ENCODE measurements at regions not wholly inside any gene's neighbourhood (a gene's known extent, or its start where the extent isn't known, plus 50 kb on each side); places are given as distances from the start of the nearest gene placed in this dataset.

DNA sequence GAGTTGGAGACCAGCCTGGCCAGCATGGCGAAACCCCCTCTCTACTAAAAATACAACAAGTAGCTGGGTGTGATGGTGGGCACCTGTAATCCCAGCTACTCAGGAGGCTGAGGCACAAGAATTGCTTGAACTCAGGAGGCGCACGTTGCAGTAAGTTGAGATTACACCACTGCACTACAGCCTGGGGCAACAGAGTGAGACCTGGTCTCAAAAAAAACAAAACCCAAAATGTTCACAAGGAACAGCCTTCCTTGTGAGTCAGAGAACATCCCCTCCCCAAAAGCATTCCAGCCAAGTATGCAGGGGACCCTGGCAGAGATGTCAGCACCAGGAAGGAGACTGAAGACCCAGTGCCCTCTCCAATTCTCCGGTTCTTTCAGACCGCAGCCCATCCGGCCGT is 314.9 kb upstream of the TSHZ3 start (continued):
- TF ChIP-seq SMAD1 (CRISPR knock-in tag; IDR thresholded peaks at IDR 0.05; ENCODE audit: borderline replicate concordance, low read depth) (no peak), CBX2 (IDR thresholded peaks at IDR 0.05; ENCODE audit: low read depth, low read length) (no peak), CBX2 (CRISPR knock-in tag; IDR thresholded peaks at IDR 0.05; ENCODE audit: low read depth) (no peak), HNRNPH1 (optimal IDR thresholded peaks at IDR 0.05; ENCODE audit: low read depth, low read length) (no peak), KLF11 (CRISPR knock-in tag; IDR thresholded peaks at IDR 0.05) (no peak), ZMYM4 (CRISPR knock-in tag; IDR thresholded peaks at IDR 0.05) (no peak), ZFYVE20 (CRISPR knock-in tag; IDR thresholded peaks at IDR 0.05; ENCODE audit: borderline replicate concordance, low read depth) (no peak), CEBPG (CRISPR knock-in tag; IDR thresholded peaks at IDR 0.05) (no peak), ZNF619 (CRISPR knock-in tag; IDR thresholded peaks at IDR 0.05) (no peak), ZNF180 (CRISPR knock-in tag; IDR thresholded peaks at IDR 0.05; ENCODE audit: borderline replicate concordance, low read depth) (no peak)
- TF ChIP-seq, protein P1, sequence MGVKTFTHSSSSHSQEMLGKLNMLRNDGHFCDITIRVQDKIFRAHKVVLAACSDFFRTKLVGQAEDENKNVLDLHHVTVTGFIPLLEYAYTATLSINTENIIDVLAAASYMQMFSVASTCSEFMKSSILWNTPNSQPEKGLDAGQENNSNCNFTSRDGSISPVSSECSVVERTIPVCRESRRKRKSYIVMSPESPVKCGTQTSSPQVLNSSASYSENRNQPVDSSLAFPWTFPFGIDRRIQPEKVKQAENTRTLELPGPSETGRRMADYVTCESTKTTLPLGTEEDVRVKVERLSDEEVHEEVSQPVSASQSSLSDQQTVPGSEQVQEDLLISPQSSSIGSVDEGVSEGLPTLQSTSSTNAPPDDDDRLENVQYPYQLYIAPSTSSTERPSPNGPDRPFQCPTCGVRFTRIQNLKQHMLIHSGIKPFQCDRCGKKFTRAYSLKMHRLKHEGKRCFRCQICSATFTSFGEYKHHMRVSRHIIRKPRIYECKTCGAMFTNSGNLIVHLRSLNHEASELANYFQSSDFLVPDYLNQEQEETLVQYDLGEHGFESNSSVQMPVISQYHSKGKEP (CRISPR knock-in tag; IDR thresholded peaks at IDR 0.05), result no peak

DNA sequence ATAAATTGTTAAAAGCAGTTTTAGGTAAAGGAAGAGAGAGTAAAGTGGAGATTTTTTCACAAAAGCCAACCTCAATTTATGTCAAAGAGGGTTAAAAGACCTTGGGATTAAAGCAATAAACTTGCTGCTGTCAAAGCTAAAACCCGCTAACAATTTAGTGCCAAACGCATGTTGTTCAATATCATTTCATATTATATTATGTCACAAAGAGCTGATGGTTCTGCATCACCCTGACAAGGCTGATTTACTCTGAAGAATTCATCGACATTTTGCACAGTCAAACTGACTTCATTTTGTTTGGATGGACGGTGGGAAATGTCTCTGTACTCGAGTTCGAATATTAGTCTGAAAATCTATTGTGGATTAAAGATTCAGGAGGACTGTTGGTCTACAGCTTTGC is 315.8 kb upstream of the TSHZ3 start:
- Histone ChIP-seq H2AFZ (ENCODE audit: low read length) (no peak overlapping the region), H4K20me1 (ENCODE audit: insufficient read depth, low read length) (no peaks in the 10 kb centered on the region), H3K36me3 (replicated peaks in 1 of 2; ENCODE audit: control insufficient read depth in 1 of 2, insufficient read depth in 2 of 2, low read length in 2 of 2) (no peaks in the 10 kb centered on the region), H3K27me3 (ENCODE audit: control insufficient read depth in 1 of 2, insufficient read depth in 2 of 2, low read length in 2 of 2) (no peaks in the 10 kb centered on the region), H3K9ac (ENCODE audit: insufficient read depth, low read depth, low read length) (no peak overlapping the region), H3K79me2 (ENCODE audit: insufficient read depth, low read length) (no peaks in the 10 kb centered on the region), H3K4me3 (replicated peaks in 1 of 3; ENCODE audit: insufficient read depth in 1 of 3, low read depth in 2 of 3, low read length in 3 of 3) (no peak overlapping the region), H3K27ac (ENCODE audit: extremely low read length, insufficient read depth, low read length) (no peak overlapping the region), H3K4me2 (ENCODE audit: low read depth, low read length) (no peak overlapping the region), H3K9me3 (ENCODE audit: low read length) (peaks cover 64% of the 10 kb centered on the region), H3K4me1 (ENCODE audit: insufficient read depth, low read length) (no peaks in the 10 kb centered on the region)
- TF ChIP-seq, protein P2, sequence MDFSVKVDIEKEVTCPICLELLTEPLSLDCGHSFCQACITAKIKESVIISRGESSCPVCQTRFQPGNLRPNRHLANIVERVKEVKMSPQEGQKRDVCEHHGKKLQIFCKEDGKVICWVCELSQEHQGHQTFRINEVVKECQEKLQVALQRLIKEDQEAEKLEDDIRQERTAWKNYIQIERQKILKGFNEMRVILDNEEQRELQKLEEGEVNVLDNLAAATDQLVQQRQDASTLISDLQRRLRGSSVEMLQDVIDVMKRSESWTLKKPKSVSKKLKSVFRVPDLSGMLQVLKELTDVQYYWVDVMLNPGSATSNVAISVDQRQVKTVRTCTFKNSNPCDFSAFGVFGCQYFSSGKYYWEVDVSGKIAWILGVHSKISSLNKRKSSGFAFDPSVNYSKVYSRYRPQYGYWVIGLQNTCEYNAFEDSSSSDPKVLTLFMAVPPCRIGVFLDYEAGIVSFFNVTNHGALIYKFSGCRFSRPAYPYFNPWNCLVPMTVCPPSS (IDR thresholded peaks at IDR 0.05), result no peak
- TF ChIP-seq, protein P1 (CRISPR knock-in tag; IDR thresholded peaks at IDR 0.05), result no peak
- TF ChIP-seq FOXK2 (IDR thresholded peaks at IDR 0.05) (no peak), ZNF430 (CRISPR knock-in tag; IDR thresholded peaks at IDR 0.05) (no peak), ZNF782 (CRISPR knock-in tag; IDR thresholded peaks at IDR 0.05; ENCODE audit: borderline replicate concordance) (no peak), PITX1 (CRISPR knock-in tag; IDR thresholded peaks at IDR 0.05) (no peak)
- ChIA-PET POLR2A (no interaction called here), CTCF (ENCODE audit: low intra/inter-chr PET ratio, low total read pairs) (no interaction called here)
- 24% methylated on average over 6 of the region's 6 CpGs for WGBS (ENCODE audit: low lambda C conversion rate)
- BruUV-seq (replicated peaks), result no TSS peak
- in situ Hi-C loops (cut with HindIII; ENCODE audit: extremely low pct_ligation_motif_present, low pct_unique_long_range_greater_than_20kb) (no loop called here), intact Hi-C loops (cut with micrococcal nuclease; ENCODE audit: unreplicated experiment) (no loop called here)
- DNase-seq (ENCODE audit: low spot score) (no peak), FAIRE-seq (no peak), ATAC-seq (no peak)

Measured in HepG2 (cell line).